K562 (cell line): ENCODE measurements at regions not wholly inside any gene's neighbourhood (a gene's known extent, or its start where the extent isn't known, plus 50 kb on each side); places are given as distances from the start of the nearest gene placed in this dataset.

Source experiments
- FOSL1 ChIP-seq: fragments of 200-800 bp; sonication (Bioruptor generic); conservative IDR thresholded peaks from 2 replicates; pipeline ENCODE4 v1.6.1; 2016; ENCODE audit warnings: missing genetic modification characterization, missing compliant biosample characterization
- NR4A1 ChIP-seq, 2 experiments: fragments of 250-450 bp in 1 of 2; fragments of 450-650 bp in 1 of 2; sonication (Bioruptor Pico) in 1 of 2; IDR thresholded peaks; 2 replicates each; pipeline versions ENCODE4 v1.4.0 to v1.6.1; 2016 to 2020; ENCODE audit warnings: mild to moderate bottlenecking in 2 of 2, missing compliant biosample characterization in 1 of 2, missing genetic modification characterization in 1 of 2, moderate library complexity in 1 of 2
- TCF7L2 ChIP-seq: fragments of 150-350 bp; IDR thresholded peaks from 2 replicates; pipeline ENCODE4 v1.6.1; 2016; ENCODE audit warnings: low read depth, mild to moderate bottlenecking, low read length, moderate library complexity
- TF ChIP-seq, protein P1 (sequence below), 2 experiments: fragments of 450-650 bp; IDR thresholded peaks; 2 replicates each; pipeline ENCODE4 v1.6.1; 2016; ENCODE audit warnings: mild to moderate bottlenecking in 2 of 2, borderline replicate concordance in 1 of 2, low read depth in 1 of 2, moderate library complexity in 1 of 2

DNA sequence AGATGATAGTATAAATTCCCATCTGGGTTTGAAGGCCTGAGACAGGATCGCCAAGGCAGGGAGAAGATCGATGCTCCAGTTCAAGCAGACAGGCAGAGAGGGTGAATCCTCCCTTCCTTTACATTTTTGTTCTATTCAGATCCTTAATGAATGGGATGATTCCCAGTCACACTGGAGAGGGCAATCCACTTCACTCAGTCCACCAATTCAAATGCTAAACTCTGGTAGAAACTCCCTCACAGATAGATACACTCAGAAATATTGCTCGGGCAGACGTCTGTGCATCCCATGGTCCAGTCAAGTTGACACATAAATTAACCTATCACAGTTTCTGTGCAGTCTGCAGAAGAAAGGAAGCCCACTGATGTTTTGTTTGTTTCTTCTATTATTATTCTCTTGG is 193.1 kb upstream of the ZNF462 start (continued):
- TF ChIP-seq NR4A1 (CRISPR knock-in tag; IDR thresholded peaks at IDR 0.05) (no peak), NR4A1 (tag; IDR thresholded peaks at IDR 0.05) (no peak), TCF7L2 (no peak), FOSL1 (tag) (no peak)
- TF ChIP-seq, protein P1, sequence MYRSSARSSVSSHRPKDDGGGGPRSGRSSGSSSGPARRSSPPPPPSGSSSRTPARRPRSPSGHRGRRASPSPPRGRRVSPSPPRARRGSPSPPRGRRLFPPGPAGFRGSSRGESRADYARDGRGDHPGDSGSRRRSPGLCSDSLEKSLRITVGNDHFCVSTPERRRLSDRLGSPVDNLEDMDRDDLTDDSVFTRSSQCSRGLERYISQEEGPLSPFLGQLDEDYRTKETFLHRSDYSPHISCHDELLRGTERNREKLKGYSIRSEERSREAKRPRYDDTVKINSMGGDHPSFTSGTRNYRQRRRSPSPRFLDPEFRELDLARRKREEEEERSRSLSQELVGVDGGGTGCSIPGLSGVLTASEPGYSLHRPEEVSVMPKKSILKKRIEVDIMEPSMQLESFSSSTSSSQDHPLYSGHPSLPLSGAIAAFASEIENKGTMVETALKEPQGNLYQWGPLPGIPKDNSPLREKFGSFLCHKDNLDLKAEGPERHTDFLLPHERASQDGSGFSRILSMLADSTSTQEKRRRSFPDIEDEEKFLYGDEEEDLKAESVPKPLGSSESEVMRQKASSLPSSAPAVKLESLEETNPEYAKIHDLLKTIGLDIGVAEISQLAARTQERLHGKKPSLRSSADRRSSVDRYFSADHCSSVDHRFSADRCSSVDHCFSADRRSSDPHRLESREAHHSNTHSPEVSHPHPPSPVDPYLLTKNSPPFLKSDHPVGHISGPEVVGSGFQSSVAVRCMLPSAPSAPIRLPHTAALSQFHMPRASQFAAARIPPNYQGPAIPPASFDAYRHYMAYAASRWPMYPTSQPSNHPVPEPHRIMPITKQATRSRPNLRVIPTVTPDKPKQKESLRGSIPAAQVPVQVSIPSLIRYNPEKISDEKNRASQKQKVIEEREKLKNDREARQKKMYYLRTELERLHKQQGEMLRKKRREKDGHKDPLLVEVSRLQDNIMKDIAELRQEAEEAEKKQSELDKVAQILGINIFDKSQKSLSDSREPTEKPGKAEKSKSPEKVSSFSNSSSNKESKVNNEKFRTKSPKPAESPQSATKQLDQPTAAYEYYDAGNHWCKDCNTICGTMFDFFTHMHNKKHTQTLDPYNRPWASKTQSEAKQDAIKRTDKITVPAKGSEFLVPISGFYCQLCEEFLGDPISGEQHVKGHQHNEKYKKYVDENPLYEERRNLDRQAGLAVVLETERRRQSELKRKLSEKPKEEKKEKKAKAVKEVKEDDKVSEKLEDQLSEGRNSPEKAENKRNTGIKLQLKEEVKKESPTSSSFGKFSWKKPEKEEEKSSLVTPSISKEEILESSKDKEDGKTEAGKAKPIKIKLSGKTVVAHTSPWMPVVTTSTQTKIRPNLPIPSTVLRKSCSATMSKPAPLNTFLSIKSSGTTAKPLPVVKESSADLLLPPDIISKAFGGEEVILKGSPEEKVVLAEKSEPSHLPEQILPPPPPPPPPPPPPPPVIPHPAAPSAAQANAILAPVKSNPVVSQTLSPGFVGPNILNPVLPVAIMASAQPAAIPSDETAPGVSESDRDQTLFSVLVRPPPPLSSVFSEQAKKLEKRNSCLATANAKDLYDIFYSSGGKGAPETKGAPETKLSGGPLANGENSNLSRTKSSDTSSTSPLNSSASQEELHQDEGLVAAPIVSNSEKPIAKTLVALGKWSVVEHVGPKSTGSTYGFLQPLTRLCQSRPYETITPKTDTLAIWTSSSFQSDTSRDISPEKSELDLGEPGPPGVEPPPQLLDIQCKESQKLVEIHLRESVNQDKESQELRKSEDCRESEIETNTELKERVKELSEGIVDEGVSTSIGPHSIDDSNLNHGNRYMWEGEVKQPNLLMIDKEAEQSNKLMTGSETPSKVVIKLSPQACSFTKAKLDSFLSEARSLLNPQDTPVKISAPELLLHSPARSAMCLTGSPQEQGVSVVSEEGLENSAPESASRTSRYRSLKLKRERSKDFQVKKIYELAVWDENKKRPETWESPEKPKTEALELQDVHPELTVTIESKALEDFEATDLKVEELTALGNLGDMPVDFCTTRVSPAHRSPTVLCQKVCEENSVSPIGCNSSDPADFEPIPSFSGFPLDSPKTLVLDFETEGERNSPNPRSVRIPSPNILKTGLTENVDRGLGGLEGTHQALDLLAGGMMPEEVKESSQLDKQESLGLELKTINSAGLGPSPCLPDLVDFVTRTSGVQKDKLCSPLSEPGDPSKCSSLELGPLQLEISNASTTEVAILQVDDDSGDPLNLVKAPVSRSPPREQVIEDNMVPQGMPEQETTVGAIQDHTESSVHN (IDR thresholded peaks at IDR 0.05; ENCODE audit: borderline replicate concordance in 1 of 2, low read depth in 1 of 2), result no peak
